C4-2B (cell line): ENCODE measurements at regions not wholly inside any gene's neighbourhood (a gene's known extent, or its start where the extent isn't known, plus 50 kb on each side); places are given as distances from the start of the nearest gene placed in this dataset.
"Not testable (repeated sequence)": the region's sequence is repeated elsewhere in the genome, so short reads cannot be mapped to it uniquely, and the experiment has no call there.

Experiments used
- ZFX ChIP-seq: fragments of 450-650 bp; IDR thresholded peaks from 2 replicates; pipeline ENCODE4 v1.6.1; 2017
- TF ChIP-seq, protein P1 (sequence below): fragments of 450-650 bp; conservative IDR thresholded peaks from 2 replicates; pipeline ENCODE4 v1.5.1; 2017; ENCODE audit warnings: mild to moderate bottlenecking

DNA sequence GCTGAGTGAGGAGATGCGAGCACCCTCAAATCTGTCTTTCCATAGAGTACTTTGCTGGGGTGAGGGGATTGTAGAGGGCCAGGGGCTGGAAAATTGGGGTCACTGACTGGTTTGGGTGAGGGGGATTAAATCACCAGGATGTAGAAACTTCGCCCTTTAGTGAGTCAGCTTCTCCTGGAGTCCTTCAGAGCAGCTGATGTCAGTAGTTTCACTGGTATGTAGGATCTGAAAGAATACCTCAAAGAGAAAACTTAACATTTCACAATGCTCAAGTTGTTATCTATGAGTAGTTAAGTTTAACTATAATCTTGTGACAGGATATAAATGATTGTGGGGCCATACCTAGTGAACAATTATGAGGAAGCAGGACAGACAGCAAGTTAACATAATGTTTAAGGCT lies 174.7 kb upstream of the ZNF717 start:
- TF ChIP-seq, protein P1, sequence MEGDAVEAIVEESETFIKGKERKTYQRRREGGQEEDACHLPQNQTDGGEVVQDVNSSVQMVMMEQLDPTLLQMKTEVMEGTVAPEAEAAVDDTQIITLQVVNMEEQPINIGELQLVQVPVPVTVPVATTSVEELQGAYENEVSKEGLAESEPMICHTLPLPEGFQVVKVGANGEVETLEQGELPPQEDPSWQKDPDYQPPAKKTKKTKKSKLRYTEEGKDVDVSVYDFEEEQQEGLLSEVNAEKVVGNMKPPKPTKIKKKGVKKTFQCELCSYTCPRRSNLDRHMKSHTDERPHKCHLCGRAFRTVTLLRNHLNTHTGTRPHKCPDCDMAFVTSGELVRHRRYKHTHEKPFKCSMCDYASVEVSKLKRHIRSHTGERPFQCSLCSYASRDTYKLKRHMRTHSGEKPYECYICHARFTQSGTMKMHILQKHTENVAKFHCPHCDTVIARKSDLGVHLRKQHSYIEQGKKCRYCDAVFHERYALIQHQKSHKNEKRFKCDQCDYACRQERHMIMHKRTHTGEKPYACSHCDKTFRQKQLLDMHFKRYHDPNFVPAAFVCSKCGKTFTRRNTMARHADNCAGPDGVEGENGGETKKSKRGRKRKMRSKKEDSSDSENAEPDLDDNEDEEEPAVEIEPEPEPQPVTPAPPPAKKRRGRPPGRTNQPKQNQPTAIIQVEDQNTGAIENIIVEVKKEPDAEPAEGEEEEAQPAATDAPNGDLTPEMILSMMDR: not testable (repeated sequence)
- TF ChIP-seq ZFX: not testable (repeated sequence)
